ENCODE measurements at regions not wholly inside any gene's neighbourhood (a gene's known extent, or its start where the extent isn't known, plus 50 kb on each side); places are given as distances from the start of the nearest gene placed in this dataset.

DNA sequence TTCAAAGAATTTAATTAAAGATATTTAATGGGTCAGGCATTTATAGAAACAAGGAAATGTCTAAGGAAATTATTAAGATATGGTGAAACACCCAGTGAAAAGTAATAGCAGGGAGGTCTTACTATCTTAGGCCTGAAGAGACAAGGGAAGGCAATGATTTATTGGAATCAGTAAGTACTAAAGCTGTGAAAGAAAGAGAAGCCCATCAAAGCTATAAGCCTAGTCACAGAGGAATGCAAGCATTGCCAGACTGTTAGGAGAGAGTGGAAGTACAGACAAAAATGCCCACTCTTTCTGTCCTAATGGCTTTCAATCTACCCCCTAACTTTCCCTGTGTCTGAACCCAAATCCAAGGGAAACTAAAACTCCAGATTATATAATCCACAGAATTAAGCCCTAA lies 69.2 kb upstream of the PIK3C2G start:
- no peak for TF ChIP-seq CTCF (conservative IDR thresholded peaks at IDR 0.05)
- no peak for TF ChIP-seq EZH2 (IDR thresholded peaks at IDR 0.05; ENCODE audit: low read depth)

Data from PC-9 (cell line).